ENCODE measurements at regions not wholly inside any gene's neighbourhood (a gene's known extent, or its start where the extent isn't known, plus 50 kb on each side); places are given as distances from the start of the nearest gene placed in this dataset.
"Not testable (repeated sequence)": the region's sequence is repeated elsewhere in the genome, so short reads cannot be mapped to it uniquely, and the experiment has no call there.

GRCh38 chr2:76697439-76697838, 824.7 kb downstream of the LRRTM4 start:
- DNase-seq, result not testable (repeated sequence)

DNA sequence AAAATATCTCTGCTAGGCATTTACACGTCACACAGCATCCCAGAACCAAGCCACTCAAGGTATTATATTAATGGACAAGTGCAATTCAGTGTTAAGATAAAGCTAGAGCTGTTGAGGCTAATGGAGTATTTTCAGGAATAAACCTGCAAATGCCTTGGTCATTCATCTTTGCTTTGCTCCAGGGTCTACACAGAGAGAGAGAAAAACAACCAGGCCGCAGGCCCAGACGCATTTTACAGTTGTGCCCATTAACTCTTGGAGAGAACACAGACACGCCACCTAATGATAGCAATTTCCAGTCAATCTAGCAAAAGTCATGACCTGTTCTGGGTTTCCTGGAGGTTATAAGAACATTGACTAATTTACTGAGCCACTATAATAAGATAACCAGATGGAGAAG, 829.3 kb downstream of the LRRTM4 start:
- DNase-seq, result no peak

- DNase-seq, result no peak
These were observed 833.4 kb downstream of the LRRTM4 start for GRCh38 chr2:76688732-76689131.

- DNase-seq, result no peak
These were observed 834.3 kb downstream of the LRRTM4 start for GRCh38 chr2:76687923-76688322.

DNA sequence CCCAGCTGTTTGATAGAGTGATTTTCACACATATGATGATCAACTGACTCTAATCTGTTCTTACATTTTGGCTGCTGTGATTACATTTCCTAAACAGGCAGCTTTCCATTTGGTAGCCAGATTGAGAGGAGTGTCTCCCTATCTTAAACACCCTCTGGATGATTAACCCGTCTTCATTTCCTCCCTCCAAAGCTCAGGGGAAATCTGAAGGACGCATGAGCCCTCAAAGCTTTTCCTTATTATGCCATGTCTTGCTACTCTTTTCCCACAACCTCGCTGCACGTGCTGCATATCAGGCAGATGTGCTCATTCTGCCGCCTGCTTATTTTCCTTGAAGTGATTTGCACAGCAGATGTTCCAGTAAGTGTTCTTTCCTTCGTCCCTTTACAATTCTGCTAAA, 837.4 kb downstream of the LRRTM4 start:
- DNase-seq, result no peak

DNA sequence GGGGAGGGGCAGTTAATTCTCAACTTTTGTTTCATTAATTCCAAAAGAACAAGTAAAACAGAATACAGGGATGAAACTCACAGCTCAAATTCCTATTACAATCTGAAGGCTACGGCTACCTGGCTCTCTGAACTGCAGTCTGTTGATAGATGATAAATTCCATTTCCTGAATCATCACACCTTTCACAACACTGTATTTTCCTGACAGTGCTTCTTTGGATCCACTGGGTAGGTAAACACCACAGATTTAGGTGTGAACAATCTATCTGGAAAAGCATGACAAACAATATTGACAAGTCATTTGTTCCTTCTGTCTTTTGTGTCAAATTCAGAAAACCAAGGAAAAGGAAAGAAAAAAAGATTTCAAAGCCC, 843.2 kb downstream of the LRRTM4 start:
- no peak for DNase-seq

- DNase-seq, result no peak
These were observed 843.7 kb downstream of the LRRTM4 start for GRCh38 chr2:76678383-76679024.

DNA sequence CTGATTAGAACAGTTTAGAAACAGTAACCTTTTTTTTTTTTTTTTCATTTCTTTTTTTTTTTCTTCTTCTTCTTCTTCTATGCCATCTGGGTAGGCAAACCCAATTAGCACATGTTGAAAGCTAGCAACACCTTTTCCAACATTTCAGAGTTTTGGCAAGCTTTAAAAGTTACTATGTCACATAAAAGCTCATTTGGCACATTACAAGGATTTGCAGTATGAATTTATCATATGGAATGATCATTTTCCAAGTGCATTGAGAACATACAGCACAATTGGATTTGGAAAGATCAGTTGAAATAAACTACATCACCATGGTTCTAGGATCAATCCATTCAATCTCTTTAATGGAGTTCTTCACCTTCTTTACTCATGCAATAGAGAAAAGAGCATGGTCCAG, 847.0 kb downstream of the LRRTM4 start:
- no peak for DNase-seq

- no peak for DNase-seq
These were observed 849.4 kb downstream of the LRRTM4 start for GRCh38 chr2:76672798-76673197.

DNA sequence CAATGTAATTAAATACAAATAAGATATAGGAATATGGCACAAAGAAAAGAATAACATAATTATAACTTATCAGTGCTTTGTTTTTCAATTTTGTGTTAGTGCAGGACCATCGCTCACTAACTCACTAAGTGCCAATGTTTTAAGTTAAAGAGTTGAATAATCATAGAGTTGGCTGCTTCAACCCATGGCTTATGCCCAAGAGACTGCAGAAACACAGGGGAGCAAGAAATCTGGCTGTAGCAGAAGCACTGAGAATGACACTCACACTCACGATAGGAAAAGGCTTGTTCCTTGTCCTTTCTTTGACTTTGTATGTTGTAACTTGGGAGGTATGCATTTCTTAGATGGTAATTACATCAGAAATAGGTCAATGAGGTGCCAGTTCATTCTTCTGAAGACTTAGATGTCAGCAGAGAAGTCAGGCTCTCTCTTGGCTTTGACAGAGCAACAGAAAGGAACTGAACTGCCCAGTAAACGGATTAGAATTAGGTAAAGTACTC, 852.2 kb downstream of the LRRTM4 start:
- no peak for DNase-seq

GRCh38 chr2:76668279-76668678, 853.9 kb downstream of the LRRTM4 start:
- no peak for DNase-seq

DNA sequence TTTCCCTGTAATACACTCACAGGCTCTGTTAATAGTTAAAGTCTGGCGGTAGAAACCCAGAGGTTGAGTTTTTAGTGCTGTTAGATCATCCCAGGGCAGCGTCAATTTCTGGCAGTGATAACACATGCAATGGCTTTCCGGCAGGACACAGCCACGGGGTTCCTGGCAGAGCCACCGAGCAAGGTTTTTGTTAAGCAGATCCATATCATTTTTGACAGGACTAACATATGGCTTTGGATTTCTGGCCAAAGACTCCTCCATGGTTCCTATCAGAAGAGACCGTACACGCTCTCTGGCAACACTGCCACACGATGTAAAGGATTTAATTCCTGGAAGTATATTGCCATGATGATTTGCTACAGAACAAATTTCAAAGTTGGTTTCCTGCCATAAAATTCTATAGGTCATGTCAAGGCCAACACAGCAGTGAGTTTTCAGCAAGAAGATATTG, 854.3 kb downstream of the LRRTM4 start:
- DNase-seq, result no peak

DNA sequence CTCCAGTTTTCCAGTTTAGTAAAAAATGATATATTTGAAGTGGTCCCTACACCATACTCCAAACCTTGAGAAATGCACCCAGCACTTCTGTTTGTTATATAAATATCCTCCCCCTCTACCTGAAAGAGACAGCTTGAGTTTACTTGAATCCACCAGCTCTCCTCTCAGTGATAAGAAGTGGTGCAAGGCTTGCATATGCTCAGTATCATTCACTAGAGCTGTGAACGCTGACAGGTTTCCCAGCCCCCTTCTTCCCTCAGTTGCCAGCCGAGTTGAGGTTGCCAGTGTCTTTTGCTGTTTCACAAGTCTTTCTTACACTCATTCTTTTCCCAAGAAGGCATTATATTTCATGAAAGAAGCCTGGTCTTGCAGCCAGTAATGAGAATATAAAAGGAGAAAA, 880.0 kb downstream of the LRRTM4 start:
- no peak for DNase-seq

- no peak for DNase-seq
These were observed 880.7 kb downstream of the LRRTM4 start for GRCh38 chr2:76641506-76641905.

DNA sequence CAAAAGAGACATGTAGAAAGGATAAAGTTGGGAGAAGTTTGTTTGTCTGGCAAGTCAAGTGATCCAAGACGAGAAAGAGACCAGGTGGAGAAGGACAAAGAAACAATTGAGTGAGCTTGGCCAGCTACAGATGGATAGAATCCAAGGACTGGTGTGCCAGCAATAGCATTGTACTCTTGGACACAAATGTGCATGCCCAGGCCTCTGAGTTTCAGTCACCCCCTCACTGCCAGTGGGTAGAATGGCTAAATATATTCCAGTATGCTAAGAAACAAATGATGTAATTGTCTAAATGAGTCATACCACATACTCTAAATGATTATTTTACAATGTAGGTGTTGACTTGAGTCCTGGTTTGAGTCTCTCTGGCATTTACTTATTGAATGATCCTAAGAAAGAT, 881.3 kb downstream of the LRRTM4 start:
- no peak for DNase-seq

GRCh38 chr2:76639171-76639680, 883.0 kb downstream of the LRRTM4 start:
- no peak for DNase-seq

DNA sequence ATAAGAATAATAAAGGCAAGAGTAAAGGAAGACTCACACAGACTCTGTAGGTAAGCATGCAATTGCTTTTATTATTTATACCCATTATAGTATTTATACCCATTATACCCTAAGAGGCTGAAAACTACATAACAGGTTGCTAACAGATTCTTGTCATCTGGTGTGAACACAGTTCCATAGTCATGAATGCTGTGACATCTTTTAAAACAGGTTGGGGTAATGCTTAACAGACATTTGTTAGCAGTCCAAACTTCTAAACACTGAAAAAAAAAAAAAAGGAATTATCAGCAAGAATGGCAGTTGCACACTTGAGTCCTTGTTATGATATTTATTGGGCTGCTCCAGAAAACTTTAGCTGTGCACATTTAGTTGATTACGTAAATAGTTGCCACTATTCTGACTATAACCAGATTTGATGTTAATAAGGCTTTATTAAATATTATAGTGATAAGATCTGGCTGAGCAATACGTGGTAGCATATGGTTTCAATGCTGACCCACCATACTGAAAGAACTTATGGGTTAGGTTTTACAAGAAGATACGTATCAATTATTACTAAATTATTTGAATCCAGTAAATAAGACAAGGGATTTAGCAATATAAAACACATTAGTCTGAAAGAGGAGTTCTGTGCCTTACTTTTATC, 888.8 kb downstream of the LRRTM4 start:
- no peak for DNase-seq

- DNase-seq, result no peak
These were observed 897.1 kb downstream of the LRRTM4 start for GRCh38 chr2:76625101-76625500.

DNA sequence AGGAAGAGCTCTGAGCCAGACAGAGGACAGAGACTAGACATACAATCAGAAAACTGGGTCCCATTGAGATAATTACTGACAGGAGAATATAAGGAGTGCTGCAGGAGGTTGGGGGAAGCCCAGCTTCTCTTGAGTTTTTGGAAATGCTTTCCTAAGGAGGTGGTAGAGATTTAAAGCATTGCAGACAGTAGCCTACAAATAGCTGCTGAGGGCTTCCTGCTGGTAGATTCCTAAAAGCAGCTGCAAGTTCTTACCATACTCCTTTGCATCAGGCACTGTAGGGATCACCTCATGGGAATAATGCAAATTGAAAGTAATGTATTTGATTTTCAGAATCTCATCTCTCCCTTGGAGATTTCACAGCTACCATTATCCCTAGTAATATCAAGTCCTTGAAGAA, 902.6 kb upstream of the GCFC2 start:
- no peak for DNase-seq

DNA sequence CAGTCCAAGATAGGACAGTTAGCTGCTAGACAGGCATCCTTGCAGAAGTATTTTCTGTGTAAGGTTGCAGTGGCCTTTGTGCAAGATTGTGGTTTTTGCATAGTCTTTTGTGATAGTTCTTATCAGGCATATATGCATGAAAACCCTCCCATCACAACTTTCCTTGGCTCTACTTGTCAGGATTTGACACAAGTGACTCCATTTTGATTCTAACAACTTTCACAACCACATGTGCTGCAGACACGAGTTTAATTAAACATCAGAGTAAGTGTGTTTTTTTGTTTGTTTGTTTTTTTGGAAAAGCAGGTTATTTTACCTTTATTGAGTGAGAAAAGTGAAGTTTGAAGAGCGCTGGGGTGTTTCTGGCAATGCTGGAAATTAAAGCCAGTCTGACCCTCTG, 902.0 kb upstream of the GCFC2 start:
- no peak for DNase-seq

DNA sequence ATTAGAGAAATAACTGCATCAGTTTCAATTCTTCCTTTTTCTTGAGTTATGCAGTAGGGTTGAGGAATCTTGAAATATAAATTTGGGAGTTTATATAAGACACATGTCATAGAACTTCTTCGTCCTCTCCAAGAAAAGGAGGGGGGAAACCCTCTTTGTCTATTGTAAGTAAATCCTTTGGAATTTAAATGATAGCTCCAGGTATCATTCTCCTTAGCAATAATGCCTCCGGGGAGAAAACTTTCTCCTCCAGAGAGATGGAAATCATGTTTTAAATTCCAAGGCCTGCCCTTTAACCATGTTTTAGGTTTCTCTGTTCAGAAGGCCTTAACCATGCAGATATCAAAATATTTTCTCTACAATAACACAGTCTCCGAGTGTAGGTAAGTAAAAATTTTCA, 899.7 kb upstream of the GCFC2 start:
- no peak for DNase-seq

DNA sequence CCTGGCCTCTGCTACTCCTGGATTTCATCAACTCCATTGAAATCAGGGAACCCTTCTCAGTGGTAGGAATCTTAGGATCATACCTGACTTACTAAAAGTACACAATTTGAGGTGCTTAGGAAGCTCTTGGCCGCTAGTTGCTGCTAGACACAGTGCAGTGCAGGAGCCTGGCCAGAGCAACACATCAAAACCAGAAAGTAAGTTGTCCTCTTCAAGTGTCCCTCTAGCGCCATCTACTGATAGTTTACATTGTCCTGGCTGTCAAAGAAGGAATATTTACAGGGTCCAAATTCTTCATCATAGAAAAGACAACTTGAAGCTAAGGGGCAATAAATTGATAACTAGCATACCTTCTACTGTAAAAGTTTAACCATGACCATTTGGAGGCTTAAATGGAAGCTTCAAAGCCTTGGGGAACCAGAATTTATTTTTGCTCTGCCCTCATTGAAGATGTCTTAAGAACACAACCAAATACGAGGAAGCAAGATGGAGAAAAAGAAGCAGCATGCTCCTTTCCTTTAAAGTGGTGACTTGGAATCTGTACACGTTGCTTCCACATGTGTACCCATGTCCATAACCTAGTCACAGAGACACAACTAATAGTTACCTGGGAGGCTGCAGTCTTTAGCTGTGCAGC, 889.1 kb upstream of the GCFC2 start:
- no peak for DNase-seq

DNA sequence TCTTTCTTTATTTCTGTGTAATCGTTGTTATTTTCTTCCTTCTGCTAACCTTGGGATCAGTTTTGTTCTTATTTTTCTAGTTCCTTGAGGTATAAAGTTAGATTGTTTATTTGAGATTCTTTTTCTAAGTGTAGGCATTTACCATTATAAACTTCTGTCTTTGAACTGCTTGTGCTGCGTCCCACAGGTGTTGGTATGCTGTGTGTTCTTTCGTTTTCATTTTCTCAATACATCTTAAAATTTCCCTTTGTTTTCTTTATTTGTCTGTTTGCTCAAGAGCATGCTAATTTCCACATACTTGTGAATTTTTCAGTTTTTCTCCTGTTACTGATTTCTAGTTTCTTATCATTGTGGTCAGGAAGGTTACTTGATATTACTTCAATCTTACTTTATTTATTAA, 873.8 kb upstream of the GCFC2 start:
- DNase-seq, result no peak

GRCh38 chr2:76579911-76580310, 869.2 kb upstream of the GCFC2 start:
- DNase-seq, result no peak

Measured in DMS79 (cell line).